ENCODE measurements at regions not wholly inside any gene's neighbourhood (a gene's known extent, or its start where the extent isn't known, plus 50 kb on each side); places are given as distances from the start of the nearest gene placed in this dataset.

DNA sequence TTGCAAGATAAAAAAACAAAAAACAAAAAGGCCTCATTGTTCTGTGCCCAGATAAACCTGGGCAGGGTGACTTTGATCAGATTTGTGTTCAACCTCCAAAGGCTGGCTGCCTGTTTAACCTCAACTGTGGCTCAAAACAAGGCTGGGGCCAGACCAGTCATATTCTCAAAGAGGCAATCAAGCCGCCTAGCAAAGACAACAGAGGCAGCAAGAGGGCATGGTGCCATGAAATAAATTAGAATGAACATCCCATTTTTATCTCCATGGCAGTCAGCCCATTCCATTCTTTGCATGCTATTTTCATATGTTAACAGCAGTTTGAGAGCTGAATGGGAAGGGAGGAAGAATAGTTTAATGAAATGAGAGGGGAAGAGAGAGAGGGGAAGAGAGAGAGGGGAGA lies 1150.3 kb downstream of the TYW1 start:
- TF ChIP-seq, protein P1, sequence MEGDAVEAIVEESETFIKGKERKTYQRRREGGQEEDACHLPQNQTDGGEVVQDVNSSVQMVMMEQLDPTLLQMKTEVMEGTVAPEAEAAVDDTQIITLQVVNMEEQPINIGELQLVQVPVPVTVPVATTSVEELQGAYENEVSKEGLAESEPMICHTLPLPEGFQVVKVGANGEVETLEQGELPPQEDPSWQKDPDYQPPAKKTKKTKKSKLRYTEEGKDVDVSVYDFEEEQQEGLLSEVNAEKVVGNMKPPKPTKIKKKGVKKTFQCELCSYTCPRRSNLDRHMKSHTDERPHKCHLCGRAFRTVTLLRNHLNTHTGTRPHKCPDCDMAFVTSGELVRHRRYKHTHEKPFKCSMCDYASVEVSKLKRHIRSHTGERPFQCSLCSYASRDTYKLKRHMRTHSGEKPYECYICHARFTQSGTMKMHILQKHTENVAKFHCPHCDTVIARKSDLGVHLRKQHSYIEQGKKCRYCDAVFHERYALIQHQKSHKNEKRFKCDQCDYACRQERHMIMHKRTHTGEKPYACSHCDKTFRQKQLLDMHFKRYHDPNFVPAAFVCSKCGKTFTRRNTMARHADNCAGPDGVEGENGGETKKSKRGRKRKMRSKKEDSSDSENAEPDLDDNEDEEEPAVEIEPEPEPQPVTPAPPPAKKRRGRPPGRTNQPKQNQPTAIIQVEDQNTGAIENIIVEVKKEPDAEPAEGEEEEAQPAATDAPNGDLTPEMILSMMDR (IDR thresholded peaks at IDR 0.05; ENCODE audit: insufficient read depth, low read depth, low read length) = no peak
- no peak for TF ChIP-seq EZH2 (IDR thresholded peaks at IDR 0.05; ENCODE audit: insufficient read depth, low read length)

Measured in astrocyte (in vitro differentiated cells and primary cell).